ENCODE measurements at regions not wholly inside any gene's neighbourhood (a gene's known extent, or its start where the extent isn't known, plus 50 kb on each side); places are given as distances from the start of the nearest gene placed in this dataset.

DNA sequence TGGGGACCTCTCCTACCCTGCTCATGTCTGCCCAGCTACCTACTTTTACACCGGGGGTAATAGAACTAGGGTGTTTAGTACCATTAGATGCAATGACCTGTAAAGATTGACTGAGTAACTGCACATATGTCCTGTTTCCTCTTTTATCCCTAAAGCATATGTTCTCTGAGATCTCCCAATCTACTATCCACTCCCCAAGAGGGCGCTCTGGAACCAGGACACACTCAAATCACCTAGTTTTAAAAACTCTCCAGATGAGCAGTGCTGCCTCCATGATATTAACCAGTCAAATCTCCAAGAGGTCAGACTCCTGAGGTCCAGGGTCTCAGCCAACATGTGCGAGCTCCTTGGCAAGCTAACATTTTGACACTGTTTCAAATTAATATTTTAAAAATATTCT lies 87.0 kb upstream of the TSPAN5 start:
- Histone ChIP-seq H3K27ac (ENCODE audit: insufficient read length, low read depth, low read length) (no peak overlapping the region), H2BK5ac (ENCODE audit: insufficient read length, low read length) (no peak overlapping the region), H4K20me1 (ENCODE audit: control insufficient read depth, insufficient read depth, insufficient read length) (no peaks in the 10 kb centered on the region), H3T11ph (ENCODE audit: low read length) (no peak overlapping the region), H2BK12ac (ENCODE audit: insufficient read length, low read depth, low read length) (no peak overlapping the region), H3K4ac (ENCODE audit: low read depth, low read length) (no peak overlapping the region), H3K18ac (ENCODE audit: insufficient read length, low read depth, low read length) (no peak overlapping the region), H3K14ac (ENCODE audit: insufficient read depth, low read length) (no peak overlapping the region), H3K4me2 (ENCODE audit: insufficient read depth, insufficient read length, low read length) (no peak overlapping the region), H4K5ac (ENCODE audit: insufficient read length, low read depth, low read length) (no peak overlapping the region), H2BK120ac (ENCODE audit: low read depth, low read length, poor library complexity, severe bottlenecking) (no peak overlapping the region), H4K91ac (ENCODE audit: insufficient read length, low read depth, low read length) (no peak overlapping the region), H2BK20ac (ENCODE audit: low read depth, low read length, poor library complexity, severe bottlenecking) (no peak overlapping the region), H2BK15ac (ENCODE audit: low read depth, low read length) (no peak overlapping the region), H3K27me3 (ENCODE audit: insufficient read depth, low read length) (no peaks in the 10 kb centered on the region), H3K9me3 (ENCODE audit: control insufficient read depth, low read depth, low read length) (no peaks in the 10 kb centered on the region), H3K56ac (ENCODE audit: insufficient read length, low read depth, low read length) (no peak overlapping the region), H3K79me1 (ENCODE audit: insufficient read depth, low read depth, low read length, poor library complexity, severe bottlenecking) (no peaks in the 10 kb centered on the region), H2AK5ac (ENCODE audit: insufficient read length, low read length) (no peak overlapping the region), H3K4me1 (ENCODE audit: insufficient read depth, low read length) (no peaks in the 10 kb centered on the region), H3K23ac (ENCODE audit: insufficient read length, low read depth, low read length) (no peak overlapping the region), H3K9ac (ENCODE audit: extremely low read depth, insufficient read length, low read length) (no peak overlapping the region), H2AFZ (ENCODE audit: low read length) (no peak overlapping the region), H3K79me2 (ENCODE audit: insufficient read depth, low read length) (no peaks in the 10 kb centered on the region), H4K8ac (replicated peaks; ENCODE audit: insufficient read length, low read depth, low read length) (no peak overlapping the region), H3K23me2 (ENCODE audit: insufficient read length, low read depth, low read length, poor library complexity, severe bottlenecking) (no peaks in the 10 kb centered on the region)
- H3K4me1 Mint-ChIP-seq = peaks cover 13 to 17% of the 10 kb centered on the region in 2 experiments
- H3K36me3 Mint-ChIP-seq (ENCODE audit: insufficient read depth in 1 of 3, low read depth in 3 of 3) = no peaks in the 10 kb centered on the region; a peak in 1 of 7 replicates
- no peak overlapping the region for H3K27ac Mint-ChIP-seq
- no peaks in the 10 kb centered on the region for H3K9me3 Mint-ChIP-seq
- H3K4me3 Mint-ChIP-seq = no peak overlapping the region
- H3K27me3 Mint-ChIP-seq (ENCODE audit: low read depth) = peaks cover 2% of the 10 kb centered on the region; the same call in 1 of the 2 replicates
- DNase-seq = no peak
- no CpG with 5 or more reads among the region's 3 CpGs for WGBS (ENCODE audit: extremely low coverage, insufficient read length, low lambda C conversion rate)
- peak; percentile 55 for TF ChIP-seq CTCF (conservative IDR thresholded peaks at IDR 0.05)

All from H9 (cell line).